ENCODE measurements at regions not wholly inside any gene's neighbourhood (a gene's known extent, or its start where the extent isn't known, plus 50 kb on each side); places are given as distances from the start of the nearest gene placed in this dataset.

- Histone ChIP-seq H3K4me2 (replicated peaks; ENCODE audit: low read depth, low read length, poor library complexity, severe bottlenecking) (no peak overlapping the region), H3K4me1 (ENCODE audit: control insufficient read depth in 2 of 2, insufficient read depth in 2 of 2, low read length in 2 of 2) (no peaks in the 10 kb centered on the region), H3K9me3 (ENCODE audit: control extremely low read depth in 1 of 3, control insufficient read depth in 2 of 3, insufficient read depth in 1 of 3, low read length in 2 of 3) (peaks cover 0 to 18% (median 0%) of the 10 kb centered on the region in 3 donors), H3K79me2 (ENCODE audit: control insufficient read depth, insufficient read depth, low read length) (no peaks in the 10 kb centered on the region), H4K20me1 (ENCODE audit: control insufficient read depth, insufficient read depth, low read length, poor library complexity, severe bottlenecking) (no peaks in the 10 kb centered on the region), H3K27ac (ENCODE audit: low read length in 2 of 2) (no peak overlapping the region), H3K9ac (ENCODE audit: low read length) (no peak overlapping the region), H3K27me3 (replicated peaks in 1 of 4; ENCODE audit: control extremely low read depth in 1 of 4, control insufficient read depth in 3 of 4, insufficient read depth in 4 of 4, low read length in 3 of 4) (no peaks in the 10 kb centered on the region), H3K4me3 (ENCODE audit: control extremely low read depth in 1 of 5, extremely low read depth in 1 of 5, insufficient read depth in 1 of 5, low read depth in 2 of 5, low read length in 4 of 5) (no peak overlapping the region), H3K36me3 (replicated peaks in 1 of 2; ENCODE audit: control extremely low read depth in 1 of 2, control insufficient read depth in 1 of 2, extremely low read depth in 1 of 2, insufficient read depth in 2 of 2, low read length in 1 of 2) (no peaks in the 10 kb centered on the region), H2AFZ (ENCODE audit: insufficient read depth, low read depth, low read length, poor library complexity, severe bottlenecking) (no peak overlapping the region)
- ChIA-PET POLR2A (no interaction called here), CTCF (no interaction called here)
- no peak for ATAC-seq (ENCODE audit: low read depth)
- Mint-ChIP-seq H3K4me3 (no peak overlapping the region), H3K9me3 (ENCODE audit: insufficient read depth) (no peaks in the 10 kb centered on the region), H3K4me1 (no peaks in the 10 kb centered on the region), H3K27me3 (peaks cover 4% of the 10 kb centered on the region), H3K27ac (no peak overlapping the region)
- intact Hi-C loops (cut with micrococcal nuclease), result no loop called here
- TF ChIP-seq CTCF (IDR thresholded peaks at IDR 0.05), result no peak
- no peak for TF ChIP-seq EZH2 (IDR thresholded peaks at IDR 0.05; ENCODE audit: borderline replicate concordance, insufficient read depth, low read depth, low read length, poor library complexity, severe bottlenecking)
- 58% methylated on average over 15 of the region's 15 CpGs for WGBS (ENCODE audit: insufficient coverage)
- no peak for DNase-seq
Measured at GRCh38 chr7:156160811-156161210, 348.5 kb upstream of the SHH start.

DNA sequence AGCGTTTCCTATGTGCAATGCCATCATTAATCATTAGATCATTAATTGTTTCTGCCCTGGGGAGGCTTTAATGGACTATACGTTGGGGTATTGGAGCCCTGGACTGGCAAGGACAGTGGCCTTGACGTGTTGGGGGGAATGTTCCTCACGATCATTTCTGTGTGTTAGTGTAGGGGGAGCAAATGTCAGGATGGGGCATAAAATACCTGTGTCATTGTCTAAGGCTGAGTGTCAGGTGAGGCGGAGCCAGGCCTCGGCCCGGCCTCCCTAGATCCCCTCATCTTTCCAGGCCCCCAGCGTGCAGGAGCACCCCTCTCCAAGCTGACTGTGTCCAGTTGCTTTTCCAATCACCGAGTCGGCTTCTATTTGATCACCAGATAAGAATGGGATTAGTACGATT lies 346.4 kb upstream of the SHH start:
- Mint-ChIP-seq H3K9me3 (ENCODE audit: insufficient read depth) (no peaks in the 10 kb centered on the region), H3K27me3 (peaks cover 4% of the 10 kb centered on the region), H3K27ac (no peak overlapping the region), H3K4me3 (no peak overlapping the region), H3K4me1 (no peaks in the 10 kb centered on the region)
- Histone ChIP-seq H3K4me3 (ENCODE audit: control extremely low read depth in 1 of 5, extremely low read depth in 1 of 5, insufficient read depth in 1 of 5, low read depth in 2 of 5, low read length in 4 of 5) (no peak overlapping the region), H3K27ac (ENCODE audit: low read length in 2 of 2) (no peak overlapping the region), H3K9ac (ENCODE audit: low read length) (no peak overlapping the region), H4K20me1 (ENCODE audit: control insufficient read depth, insufficient read depth, low read length, poor library complexity, severe bottlenecking) (no peaks in the 10 kb centered on the region), H3K4me2 (replicated peaks; ENCODE audit: low read depth, low read length, poor library complexity, severe bottlenecking) (no peak overlapping the region), H2AFZ (ENCODE audit: insufficient read depth, low read depth, low read length, poor library complexity, severe bottlenecking) (no peak overlapping the region), H3K27me3 (replicated peaks in 1 of 4; ENCODE audit: control extremely low read depth in 1 of 4, control insufficient read depth in 3 of 4, insufficient read depth in 4 of 4, low read length in 3 of 4) (no peaks in the 10 kb centered on the region), H3K9me3 (ENCODE audit: control extremely low read depth in 1 of 3, control insufficient read depth in 2 of 3, insufficient read depth in 1 of 3, low read length in 2 of 3) (peaks cover 0 to 19% (median 0%) of the 10 kb centered on the region in 3 donors), H3K36me3 (replicated peaks in 1 of 2; ENCODE audit: control extremely low read depth in 1 of 2, control insufficient read depth in 1 of 2, extremely low read depth in 1 of 2, insufficient read depth in 2 of 2, low read length in 1 of 2) (no peaks in the 10 kb centered on the region), H3K79me2 (ENCODE audit: control insufficient read depth, insufficient read depth, low read length) (no peaks in the 10 kb centered on the region), H3K4me1 (ENCODE audit: control insufficient read depth in 2 of 2, insufficient read depth in 2 of 2, low read length in 2 of 2) (no peaks in the 10 kb centered on the region)
- no peak for DNase-seq
- WGBS (ENCODE audit: insufficient coverage), result 76% methylated on average over 6 of the region's 11 CpGs
- CTCF ChIA-PET, result no interaction called here
- no peak for TF ChIP-seq CTCF (IDR thresholded peaks at IDR 0.05)
- no peak for TF ChIP-seq EZH2 (IDR thresholded peaks at IDR 0.05; ENCODE audit: borderline replicate concordance, insufficient read depth, low read depth, low read length, poor library complexity, severe bottlenecking)
- POLR2A ChIA-PET, result no interaction called here
- intact Hi-C loops (cut with micrococcal nuclease), result no loop called here
- no peak for ATAC-seq (ENCODE audit: low read depth)

Data from B cell (primary cell).